SK-N-SH (cell line): ENCODE measurements at regions not wholly inside any gene's neighbourhood (a gene's known extent, or its start where the extent isn't known, plus 50 kb on each side); places are given as distances from the start of the nearest gene placed in this dataset.

Experiments
- CTCF ChIA-PET: fragments of 300-600, 350-600 bp; formaldehyde crosslinking; extraction: SDS; loops from one replicate; lab custom pipeline; 2021; lab: Yijun Ruan, JAX
- POLR2A ChIA-PET: fragments of 350-600 bp; sonication (Branson Sonifier 250); formaldehyde crosslinking; extraction: SDS; loops from one replicate; lab custom pipeline; 2020; ENCODE audit warnings: antibody characterized with exemption, inconsistent platforms; lab: Yijun Ruan, JAX
- DNase-seq: peaks from one replicate; pipeline ENCODE4 v3.0.0; 2012
- H2AFZ ChIP-seq: fragments of 200-600 bp; sonication (generic); 2 replicates; pipeline ENCODE4 v1.8.1; 2016; ENCODE audit warnings: antibody characterized with exemption, mild to moderate bottlenecking, low read depth
- H3F3A ChIP-seq: fragments of 200-600 bp; sonication (generic); replicated peaks from 2 replicates; pipeline ENCODE3; 2016; ENCODE audit warnings: antibody characterized with exemption, mild to moderate bottlenecking; ENCODE audit not compliant: insufficient read depth
- H3K27ac ChIP-seq, 2 experiments: fragments of 200-500 bp in 1 of 2; fragments of 200-600 bp in 1 of 2; sonication (Bioruptor generic) in 1 of 2; sonication (generic), shearing (Covaris generic) in 1 of 2; 2 replicates each; pipeline versions ENCODE4 v1.5.1 to v1.6.1; 2014 to 2016; ENCODE audit warnings: low read depth in 2 of 2, inconsistent platforms in 1 of 2, low read length in 1 of 2, mild to moderate bottlenecking in 1 of 2, mixed read lengths in 1 of 2
- H3K27me3 ChIP-seq: fragments of 200-600 bp; sonication (generic), shearing (Covaris generic); 2 replicates; pipeline ENCODE4 v1.6.1; 2016; ENCODE audit warnings: mixed run types; ENCODE audit not compliant: insufficient read depth
- H3K36me3 ChIP-seq, 2 experiments: fragments of 200-500 bp in 1 of 2; fragments of 200-600 bp in 1 of 2; sonication (Bioruptor generic) in 1 of 2; sonication (generic) in 1 of 2; replicated peaks in 1 of 2; 2 replicates each; pipeline versions ENCODE3 to v1.5.1; 2014 to 2016; ENCODE audit warnings: low read length in 1 of 2, mild to moderate bottlenecking in 1 of 2; ENCODE audit not compliant: insufficient read depth in 2 of 2, control insufficient read depth in 1 of 2
- H3K4me1 ChIP-seq, 2 experiments: fragments of 200-500 bp in 1 of 2; fragments of 200-600 bp in 1 of 2; sonication (Bioruptor generic) in 1 of 2; sonication (generic), shearing (Covaris generic) in 1 of 2; 2 replicates each; pipeline versions ENCODE4 v1.5.1 to v1.6.1; 2014 to 2016; ENCODE audit warnings: low read depth in 1 of 2, low read length in 1 of 2, mixed run types in 1 of 2; ENCODE audit not compliant: insufficient read depth in 2 of 2, control insufficient read depth in 1 of 2
- H3K4me2 ChIP-seq: fragments of 200-600 bp; sonication (generic), shearing (Covaris generic); 2 replicates; pipeline ENCODE4 v1.6.1; 2017; ENCODE audit warnings: mixed run types
- H3K4me3 ChIP-seq, 2 experiments: fragments of 200-500 bp in 1 of 2; fragments of 200-600 bp in 1 of 2; sonication (Bioruptor generic) in 1 of 2; sonication (generic), shearing (Covaris generic) in 1 of 2; 2 replicates each; pipeline versions ENCODE4 v1.5.1 to v1.8.1; 2014 to 2016; ENCODE audit warnings: low read depth in 2 of 2, inconsistent platforms in 1 of 2, low read length in 1 of 2, mild to moderate bottlenecking in 1 of 2, mixed read lengths in 1 of 2, moderate library complexity in 1 of 2
- H3K79me2 ChIP-seq: fragments of 200-600 bp; sonication (generic); 2 replicates; pipeline ENCODE4 v1.8.1; 2017; ENCODE audit warnings: mild to moderate bottlenecking; ENCODE audit not compliant: insufficient read depth
- H3K9ac ChIP-seq: fragments of 200-600 bp; sonication (generic); 2 replicates; pipeline ENCODE4 v1.6.1; 2017; ENCODE audit warnings: mixed run types
- H3K9me2 ChIP-seq: fragments of 200-600 bp; sonication (generic); 2 replicates; pipeline ENCODE4 v1.6.1; 2017; ENCODE audit warnings: mixed run types
- H3K9me3 ChIP-seq: fragments of 200-600 bp; sonication (generic); 2 replicates; pipeline ENCODE4 v1.6.1; 2017; ENCODE audit warnings: mixed run types, mild to moderate bottlenecking, moderate library complexity
- H4K20me1 ChIP-seq: fragments of 200-600 bp; sonication (generic); 2 replicates; pipeline ENCODE4 v1.6.1; 2017; ENCODE audit warnings: mild to moderate bottlenecking, mixed run types; ENCODE audit not compliant: insufficient read depth
- ELF1 ChIP-seq: IDR thresholded peaks from 2 replicates; pipeline ENCODE4 v1.4.0; 2012
- EZH2phosphoT487 ChIP-seq: fragments of 200-600 bp; sonication (generic); IDR thresholded peaks from 2 replicates; pipeline ENCODE4 v1.6.1; 2017; ENCODE audit warnings: low read depth, mixed run types, mild to moderate bottlenecking, antibody characterized with exemption, moderate library complexity, borderline replicate concordance
- FOSL2 ChIP-seq: IDR thresholded peaks from 2 replicates; pipeline ENCODE4 v1.4.0; 2012; ENCODE audit warnings: low read depth, mild to moderate bottlenecking, moderate library complexity, borderline replicate concordance
- GABPA ChIP-seq: IDR thresholded peaks from 2 replicates; pipeline ENCODE4 v1.4.0; 2012; ENCODE audit warnings: low read depth, mild to moderate bottlenecking
- GATA2 ChIP-seq: sonication (generic); formaldehyde crosslinking; IDR thresholded peaks from 2 replicates; pipeline ENCODE4 v1.5.0; 2020; ENCODE audit warnings: mild to moderate bottlenecking, missing genetic modification reagents
- IRF3 ChIP-seq: fragments of 150-350 bp; IDR thresholded peaks from 2 replicates; pipeline ENCODE4 v1.6.1; 2016; ENCODE audit warnings: mild to moderate bottlenecking, low read depth, low read length
- JUND ChIP-seq: IDR thresholded peaks from 2 replicates; pipeline ENCODE4 v1.4.0; 2012
- MEF2A ChIP-seq: IDR thresholded peaks from 2 replicates; pipeline ENCODE4 v1.4.0; 2012; ENCODE audit warnings: low read depth, borderline replicate concordance
- NFIC ChIP-seq: IDR thresholded peaks from 2 replicates; pipeline ENCODE4 v1.4.0; 2012; ENCODE audit warnings: borderline replicate concordance
- RAD21 ChIP-seq: IDR thresholded peaks from 2 replicates; pipeline ENCODE4 v1.6.1; 2012; ENCODE audit warnings: mild to moderate bottlenecking, low read length
- RCOR1 ChIP-seq: fragments of 150-350 bp; IDR thresholded peaks from 2 replicates; pipeline ENCODE4 v1.6.1; 2017; ENCODE audit warnings: antibody characterized with exemption, low read length
- RFX5 ChIP-seq: IDR thresholded peaks from 2 replicates; pipeline ENCODE4 v1.6.1; 2012; ENCODE audit warnings: mild to moderate bottlenecking, improper control_type of control experiment, low read length
- SIN3A ChIP-seq: IDR thresholded peaks from 2 replicates; pipeline ENCODE4 v1.6.1; 2012; ENCODE audit warnings: low read depth, mild to moderate bottlenecking, low read length, moderate library complexity, borderline replicate concordance
- TAF1 ChIP-seq: IDR thresholded peaks from 2 replicates; pipeline ENCODE4 v1.6.1; 2012; ENCODE audit warnings: low read depth, mild to moderate bottlenecking, low read length, moderate library complexity, borderline replicate concordance
- USF1 ChIP-seq: IDR thresholded peaks from 2 replicates; pipeline ENCODE4 v1.4.0; 2012; ENCODE audit warnings: low read depth, borderline replicate concordance
- WGBS: methylation state at CpG from one replicate; pipeline ENCODE4 v1.1.6; 2017; ENCODE audit warnings: low lambda C conversion rate; 5-methylcytosine and 5-hydroxymethylcytosine counted together
- TF ChIP-seq, protein P1 (sequence below): IDR thresholded peaks from 2 replicates; pipeline ENCODE4 v1.4.0; 2012; ENCODE audit warnings: low read depth, borderline replicate concordance
- TF ChIP-seq, protein P2 (sequence below): IDR thresholded peaks from 2 replicates; pipeline ENCODE4; 2012

GRCh38 chr14:55950135-55950534 lies 168.1 kb upstream of the PELI2 start:
- TF ChIP-seq NFIC (no peak), RAD21 (no peak), IRF3 (no peak), TAF1 (no peak), RCOR1 (no peak), ELF1 (no peak), JUND (no peak), GABPA (no peak), FOSL2 (no peak), RFX5 (no peak), MEF2A (no peak), SIN3A (no peak), USF1 (no peak), EZH2phosphoT487 (no peak), GATA2 (CRISPR knock-in tag) (no peak)
- TF ChIP-seq, protein P1, sequence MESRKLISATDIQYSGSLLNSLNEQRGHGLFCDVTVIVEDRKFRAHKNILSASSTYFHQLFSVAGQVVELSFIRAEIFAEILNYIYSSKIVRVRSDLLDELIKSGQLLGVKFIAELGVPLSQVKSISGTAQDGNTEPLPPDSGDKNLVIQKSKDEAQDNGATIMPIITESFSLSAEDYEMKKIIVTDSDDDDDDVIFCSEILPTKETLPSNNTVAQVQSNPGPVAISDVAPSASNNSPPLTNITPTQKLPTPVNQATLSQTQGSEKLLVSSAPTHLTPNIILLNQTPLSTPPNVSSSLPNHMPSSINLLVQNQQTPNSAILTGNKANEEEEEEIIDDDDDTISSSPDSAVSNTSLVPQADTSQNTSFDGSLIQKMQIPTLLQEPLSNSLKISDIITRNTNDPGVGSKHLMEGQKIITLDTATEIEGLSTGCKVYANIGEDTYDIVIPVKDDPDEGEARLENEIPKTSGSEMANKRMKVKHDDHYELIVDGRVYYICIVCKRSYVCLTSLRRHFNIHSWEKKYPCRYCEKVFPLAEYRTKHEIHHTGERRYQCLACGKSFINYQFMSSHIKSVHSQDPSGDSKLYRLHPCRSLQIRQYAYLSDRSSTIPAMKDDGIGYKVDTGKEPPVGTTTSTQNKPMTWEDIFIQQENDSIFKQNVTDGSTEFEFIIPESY = no peak
- TF ChIP-seq, protein P2, sequence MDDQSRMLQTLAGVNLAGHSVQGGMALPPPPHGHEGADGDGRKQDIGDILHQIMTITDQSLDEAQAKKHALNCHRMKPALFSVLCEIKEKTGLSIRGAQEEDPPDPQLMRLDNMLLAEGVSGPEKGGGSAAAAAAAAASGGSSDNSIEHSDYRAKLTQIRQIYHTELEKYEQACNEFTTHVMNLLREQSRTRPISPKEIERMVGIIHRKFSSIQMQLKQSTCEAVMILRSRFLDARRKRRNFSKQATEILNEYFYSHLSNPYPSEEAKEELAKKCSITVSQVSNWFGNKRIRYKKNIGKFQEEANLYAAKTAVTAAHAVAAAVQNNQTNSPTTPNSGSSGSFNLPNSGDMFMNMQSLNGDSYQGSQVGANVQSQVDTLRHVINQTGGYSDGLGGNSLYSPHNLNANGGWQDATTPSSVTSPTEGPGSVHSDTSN = no peak

More at GRCh38 chr14:55950135-55950534, 168.1 kb upstream of the PELI2 start:
- H3K9ac ChIP-seq = no peak overlapping the region
- no peaks in the 10 kb centered on the region for H3K36me3 ChIP-seq
- no peak overlapping the region for H3K4me3 ChIP-seq
- no peaks in the 10 kb centered on the region for H3F3A ChIP-seq
- no peaks in the 10 kb centered on the region for H3K79me2 ChIP-seq
- POLR2A ChIA-PET = no interaction called here
- no peaks in the 10 kb centered on the region; the same call in 1 of the 2 replicates for H3K27me3 ChIP-seq
- H2AFZ ChIP-seq = no peak overlapping the region
- no peak overlapping the region for H3K4me2 ChIP-seq
- DNase-seq = no peak
- H4K20me1 ChIP-seq = no peaks in the 10 kb centered on the region
- WGBS = 47% methylated on average over 7 of the region's 7 CpGs
- CTCF ChIA-PET = no interaction called here
- H3K27ac ChIP-seq = no peak overlapping the region
- H3K4me1 ChIP-seq = no peaks in the 10 kb centered on the region
- no peaks in the 10 kb centered on the region for H3K9me3 ChIP-seq
- H3K9me2 ChIP-seq = no peaks in the 10 kb centered on the region
